IMR-90 (cell line): ENCODE measurements at regions not wholly inside any gene's neighbourhood (a gene's known extent, or its start where the extent isn't known, plus 50 kb on each side); places are given as distances from the start of the nearest gene placed in this dataset.

ENCODE experiments used
- ATAC-seq: fragments of 200-7000 bp; cut with Tn5 transposase; 2 replicates; pipeline ENCODE4 v1.9.1; 2020; ENCODE audit warnings: low read depth, mild to moderate bottlenecking, moderate library complexity
- BruUV-seq: library from RNA; stranded (reverse); fragments of 400-500 nt; replicated peaks from 2 replicates; lab custom pipeline; 2021; lab: Mats Ljungman, UMichigan
- CTCF ChIA-PET: fragments of 300-600 bp; formaldehyde crosslinking; extraction: SDS; loops from one replicate; lab custom pipeline; 2021; ENCODE audit warnings: antibody characterized with exemption; lab: Yijun Ruan, JAX
- POLR2A ChIA-PET: fragments of 300-600 bp; sonication (Branson Sonifier 250); formaldehyde crosslinking; loops from one replicate; lab custom pipeline; 2022; ENCODE audit warnings: antibody characterized with exemption; ENCODE audit not compliant: unreplicated experiment; lab: Charles Lee
- DNase-seq: peaks from one replicate; pipeline ENCODE4 v3.0.0; 2013
- H2AFZ ChIP-seq: replicated peaks from 2 replicates; pipeline ENCODE3; 2013; ENCODE audit warnings: low read length, mild to moderate bottlenecking; ENCODE audit not compliant: poor library complexity
- H2AK5ac ChIP-seq: 2 replicates; pipeline ENCODE4 v1.6.1; 2013; ENCODE audit warnings: low read depth, low read length, inconsistent platforms
- H2AK9ac ChIP-seq: replicated peaks from 2 replicates; pipeline ENCODE3; 2013; ENCODE audit warnings: mild to moderate bottlenecking, low read depth, low read length, moderate library complexity; ENCODE audit not compliant: poor library complexity
- H2BK120ac ChIP-seq: 2 replicates; pipeline ENCODE4 v1.6.1; 2013; ENCODE audit warnings: low read depth, low read length, inconsistent platforms
- H2BK15ac ChIP-seq: 3 replicates; pipeline ENCODE4 v1.6.1; 2013; ENCODE audit warnings: low read depth, low read length, inconsistent platforms
- H2BK20ac ChIP-seq: 2 replicates; pipeline ENCODE4 v1.6.1; 2013; ENCODE audit warnings: low read depth, mild to moderate bottlenecking, inconsistent platforms, low read length, moderate library complexity
- H2BK5ac ChIP-seq: 2 replicates; pipeline ENCODE4 v1.6.1; 2013; ENCODE audit warnings: mild to moderate bottlenecking, low read depth, low read length, inconsistent platforms; ENCODE audit not compliant: poor library complexity, severe bottlenecking
- H3K14ac ChIP-seq: replicated peaks from 2 replicates; pipeline ENCODE4 v1.6.1; 2013; ENCODE audit warnings: low read depth, low read length, inconsistent platforms
- H3K18ac ChIP-seq: 2 replicates; pipeline ENCODE4 v1.6.1; 2013; ENCODE audit warnings: low read depth, low read length, control low read depth
- H3K23ac ChIP-seq: 2 replicates; pipeline ENCODE4 v1.6.1; 2013; ENCODE audit warnings: low read depth, low read length, inconsistent platforms
- H3K27ac ChIP-seq: 2 replicates; pipeline ENCODE4 v1.5.1; 2013; ENCODE audit warnings: mild to moderate bottlenecking, control low read depth, low read length; ENCODE audit not compliant: insufficient read depth
- H3K27me3 ChIP-seq: 2 replicates; pipeline ENCODE4 v1.6.1; 2013; ENCODE audit warnings: low read length; ENCODE audit not compliant: control insufficient read depth, insufficient read depth
- H3K36me3 ChIP-seq: 2 replicates; pipeline ENCODE4 v1.6.1; 2013; ENCODE audit warnings: low read length, mixed read lengths; ENCODE audit not compliant: control insufficient read depth, insufficient read depth
- H3K4ac ChIP-seq: 2 replicates; pipeline ENCODE4 v1.6.1; 2013; ENCODE audit warnings: low read depth, low read length, inconsistent platforms
- H3K4me1 ChIP-seq: 2 replicates; pipeline ENCODE4 v1.6.1; 2013; ENCODE audit warnings: low read length, mixed read lengths; ENCODE audit not compliant: control insufficient read depth, insufficient read depth
- H3K4me2 ChIP-seq: 2 replicates; pipeline ENCODE4 v1.6.1; 2013; ENCODE audit warnings: low read depth, mild to moderate bottlenecking, control low read depth, low read length, moderate library complexity
- H3K4me3 ChIP-seq: 2 replicates; pipeline ENCODE4 v1.5.1; 2013; ENCODE audit warnings: low read depth, mild to moderate bottlenecking, control low read depth, low read length, moderate library complexity; ENCODE audit not compliant: insufficient read depth
- H3K56ac ChIP-seq: 2 replicates; pipeline ENCODE4 v1.6.1; 2013; ENCODE audit warnings: low read length, inconsistent platforms; ENCODE audit not compliant: insufficient read depth; ENCODE audit errors: extremely low read depth
- H3K79me1 ChIP-seq, 2 experiments: 2 replicates each; pipeline ENCODE4 v1.6.1; 2013; ENCODE audit warnings: low read length in 2 of 2, inconsistent platforms in 1 of 2, low read depth in 1 of 2
- H3K9ac ChIP-seq: 2 replicates; pipeline ENCODE4 v1.6.1; 2013; ENCODE audit warnings: low read depth, low read length, control low read depth
- H3K9me1 ChIP-seq: 2 replicates; pipeline ENCODE4 v1.6.1; 2013; ENCODE audit warnings: low read length, inconsistent platforms; ENCODE audit not compliant: insufficient read depth
- H3K9me3 ChIP-seq: 2 replicates; pipeline ENCODE4 v1.6.1; 2013; ENCODE audit warnings: low read length; ENCODE audit not compliant: control insufficient read depth, insufficient read depth
- H4K20me1 ChIP-seq: 2 replicates; pipeline ENCODE4 v1.6.1; 2013; ENCODE audit warnings: low read length, inconsistent platforms; ENCODE audit not compliant: insufficient read depth
- H4K5ac ChIP-seq: 2 replicates; pipeline ENCODE4 v1.6.1; 2013; ENCODE audit warnings: mild to moderate bottlenecking, low read depth, low read length, control low read depth
- H4K8ac ChIP-seq, 2 experiments: 2 replicates each; pipeline ENCODE4 v1.6.1; 2013; ENCODE audit warnings: low read depth in 2 of 2, low read length in 2 of 2, control low read depth in 1 of 2, inconsistent platforms in 1 of 2
- H4K91ac ChIP-seq: 2 replicates; pipeline ENCODE4 v1.6.1; 2013; ENCODE audit warnings: low read depth, low read length, inconsistent platforms; ENCODE audit not compliant: insufficient read depth
- BHLHE40 ChIP-seq: fragments of 150-350 bp; IDR thresholded peaks from 2 replicates; pipeline ENCODE4 v1.6.1; 2016; ENCODE audit warnings: mild to moderate bottlenecking, low read depth, low read length
- CEBPB ChIP-seq: IDR thresholded peaks from 2 replicates; pipeline ENCODE4 v1.6.1; 2012; ENCODE audit warnings: low read depth, low read length, improper control_type of control experiment
- CHD1 ChIP-seq: IDR thresholded peaks from 2 replicates; pipeline ENCODE4 v1.6.1; 2012; ENCODE audit warnings: low read depth, low read length, improper control_type of control experiment
- FOS ChIP-seq: fragments of 150-350 bp; IDR thresholded peaks from 2 replicates; pipeline ENCODE4 v1.6.1; 2016; ENCODE audit warnings: low read depth, low read length
- MAFK ChIP-seq: IDR thresholded peaks from 2 replicates; pipeline ENCODE4 v1.6.1; 2012; ENCODE audit warnings: low read depth, low read length, improper control_type of control experiment
- MAZ ChIP-seq: IDR thresholded peaks from 2 replicates; pipeline ENCODE4 v1.6.1; 2012; ENCODE audit warnings: low read depth, mild to moderate bottlenecking, low read length, improper control_type of control experiment, moderate library complexity, borderline replicate concordance
- MXI1 ChIP-seq: IDR thresholded peaks from 2 replicates; pipeline ENCODE4 v1.6.1; 2012; ENCODE audit warnings: low read depth, mild to moderate bottlenecking, low read length, moderate library complexity, borderline replicate concordance
- NFE2L2 ChIP-seq: fragments of 150-350 bp; IDR thresholded peaks from 2 replicates; pipeline ENCODE4 v1.6.1; 2016; ENCODE audit warnings: low read depth, mild to moderate bottlenecking, low read length
- POLR2A ChIP-seq: IDR thresholded peaks from 2 replicates; pipeline ENCODE4 v1.6.1; 2012; ENCODE audit warnings: mild to moderate bottlenecking, low read depth, low read length
- RAD21 ChIP-seq: IDR thresholded peaks from 2 replicates; pipeline ENCODE4 v1.6.1; 2012; ENCODE audit warnings: low read length, improper control_type of control experiment
- RCOR1 ChIP-seq: IDR thresholded peaks from 2 replicates; pipeline ENCODE4 v1.6.1; 2012; ENCODE audit warnings: mild to moderate bottlenecking, low read length, improper control_type of control experiment; ENCODE audit not compliant: insufficient replicate concordance
- RFX5 ChIP-seq: IDR thresholded peaks from 2 replicates; pipeline ENCODE4 v1.8.0; 2012; ENCODE audit warnings: low read depth, mild to moderate bottlenecking, low read length, moderate library complexity
- SMC3 ChIP-seq: fragments of 150-350 bp; IDR thresholded peaks from 2 replicates; pipeline ENCODE4 v1.6.1; 2016; ENCODE audit warnings: low read depth, mild to moderate bottlenecking, antibody characterized with exemption, low read length, moderate library complexity
- WGBS, 2 experiments: methylation state at CpG; one replicate each; pipeline versions ENCODE4 v1.1.5 to v1.1.7; 2013; ENCODE audit warnings: missing lambda C conversion rate in 2 of 2; ENCODE audit not compliant: insufficient read length in 1 of 2; ENCODE audit errors: extremely low coverage in 2 of 2; 5-methylcytosine and 5-hydroxymethylcytosine counted together
- dilution Hi-C: fragments of 300-500 bp; cut with HindIII; formaldehyde crosslinking; loops from one replicate; pipeline ENCODE4 v1.14.3; 2018; ENCODE audit warnings: low sequenced_read_pairs; ENCODE audit not compliant: unreplicated experiment
- in situ Hi-C: fragments of 300-500 bp; cut with MboI; formaldehyde crosslinking; loops from 3 replicates; pipeline ENCODE4 v1.14.3; 2019; ENCODE audit warnings: low sequenced_read_pairs, inconsistent platforms, mixed read lengths
- intact Hi-C: fragments of 100-400 bp; cut with micrococcal nuclease; formaldehyde crosslinking; loops from 2 replicates; pipeline ENCODE4 v1.10.0; 2022
- TF ChIP-seq, protein P1 (sequence below): conservative IDR thresholded peaks from 2 replicates; pipeline ENCODE4 v1.5.1; 2012; ENCODE audit warnings: mild to moderate bottlenecking, low read depth, low read length, improper control_type of control experiment
- TF ChIP-seq, protein P2 (sequence below): fragments of 150-350 bp; IDR thresholded peaks from 2 replicates; pipeline ENCODE4 v1.6.1; 2016; ENCODE audit warnings: low read depth, mild to moderate bottlenecking, low read length, moderate library complexity, borderline replicate concordance
- TF ChIP-seq, protein P3 (sequence below): fragments of 150-350 bp; IDR thresholded peaks from 2 replicates; pipeline ENCODE4 v1.6.1; 2017; ENCODE audit warnings: mild to moderate bottlenecking, antibody characterized with exemption, low read length, low read depth

DNA sequence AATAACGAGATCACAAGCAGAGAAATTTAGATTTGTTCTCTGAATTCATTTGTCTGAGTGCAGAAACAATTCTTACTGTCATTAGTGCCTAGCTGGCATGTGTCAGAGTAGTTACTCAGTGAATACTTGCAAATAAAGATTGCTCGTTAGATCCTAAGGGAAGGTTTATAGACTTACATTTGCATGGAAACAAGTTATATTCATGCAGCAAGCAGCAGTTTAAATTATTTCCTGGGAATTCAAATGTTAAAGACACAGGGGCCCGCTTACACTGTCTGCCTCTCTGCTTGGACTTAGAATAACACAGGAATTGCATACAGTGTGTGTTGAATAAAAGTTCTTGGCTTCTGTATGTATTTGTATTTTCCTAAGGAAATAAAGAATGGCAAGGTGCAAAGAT lies 680.6 kb upstream of the NECTIN3 start:
- Histone ChIP-seq H3K9me1 (no peaks in the 10 kb centered on the region), H3K4me2 (no peak overlapping the region), H3K9ac (no peak overlapping the region), H2AFZ (no peak overlapping the region), H4K91ac (peak overlapping the region; percentile 32; the same call in 1 of the 2 replicates), H2BK15ac (no peak overlapping the region), H3K4me1 (peaks cover 6% of the 10 kb centered on the region; the same call in 1 of the 2 replicates), H3K23ac (no peak overlapping the region; the same call in 1 of the 2 replicates), H4K5ac (no peak overlapping the region), H2BK120ac (peak overlapping the region; percentile 68), H2BK5ac (peak overlapping the region; percentile 30), H3K4me3 (no peak overlapping the region), H2AK5ac (peak overlapping the region; percentile 8; the same call in 1 of the 2 replicates), H4K8ac (no peak overlapping the region), H3K27me3 (no peaks in the 10 kb centered on the region), H2AK9ac (no peak overlapping the region), H2BK20ac (peak overlapping the region; percentile 53), H3K14ac (peak overlapping the region; percentile 31; the same call in 1 of the 2 replicates), H4K20me1 (no peaks in the 10 kb centered on the region), H3K18ac (peak overlapping the region; percentile 47; the same call in 1 of the 2 replicates), H3K9me3 (no peaks in the 10 kb centered on the region), H3K4ac (peak overlapping the region; percentile 4; the same call in 1 of the 2 replicates), H3K56ac (no peak overlapping the region), H3K36me3 (no peaks in the 10 kb centered on the region), H3K79me1 (no peaks in the 10 kb centered on the region), H3K27ac (no peak overlapping the region)
- CTCF ChIA-PET: no interaction called here
- BruUV-seq: no TSS peak
- 100% methylated on average over 2 of the region's 3 CpGs; no CpG with 5 or more reads in 1 of the 2 experiments for WGBS, 2 experiments
- no peak for ATAC-seq
- in situ Hi-C loops: no loop called here
- dilution Hi-C loops: no loop called here
- no peak for DNase-seq
- TF ChIP-seq, protein P1, sequence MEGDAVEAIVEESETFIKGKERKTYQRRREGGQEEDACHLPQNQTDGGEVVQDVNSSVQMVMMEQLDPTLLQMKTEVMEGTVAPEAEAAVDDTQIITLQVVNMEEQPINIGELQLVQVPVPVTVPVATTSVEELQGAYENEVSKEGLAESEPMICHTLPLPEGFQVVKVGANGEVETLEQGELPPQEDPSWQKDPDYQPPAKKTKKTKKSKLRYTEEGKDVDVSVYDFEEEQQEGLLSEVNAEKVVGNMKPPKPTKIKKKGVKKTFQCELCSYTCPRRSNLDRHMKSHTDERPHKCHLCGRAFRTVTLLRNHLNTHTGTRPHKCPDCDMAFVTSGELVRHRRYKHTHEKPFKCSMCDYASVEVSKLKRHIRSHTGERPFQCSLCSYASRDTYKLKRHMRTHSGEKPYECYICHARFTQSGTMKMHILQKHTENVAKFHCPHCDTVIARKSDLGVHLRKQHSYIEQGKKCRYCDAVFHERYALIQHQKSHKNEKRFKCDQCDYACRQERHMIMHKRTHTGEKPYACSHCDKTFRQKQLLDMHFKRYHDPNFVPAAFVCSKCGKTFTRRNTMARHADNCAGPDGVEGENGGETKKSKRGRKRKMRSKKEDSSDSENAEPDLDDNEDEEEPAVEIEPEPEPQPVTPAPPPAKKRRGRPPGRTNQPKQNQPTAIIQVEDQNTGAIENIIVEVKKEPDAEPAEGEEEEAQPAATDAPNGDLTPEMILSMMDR: no peak
- TF ChIP-seq BHLHE40: no peak
- no peak for TF ChIP-seq MAZ
- TF ChIP-seq CHD1: no peak
- no peak for TF ChIP-seq RAD21
- TF ChIP-seq POLR2A: no peak
- no peak for TF ChIP-seq SMC3
- no peak for TF ChIP-seq RCOR1
- TF ChIP-seq CEBPB: no peak
- TF ChIP-seq, protein P2, sequence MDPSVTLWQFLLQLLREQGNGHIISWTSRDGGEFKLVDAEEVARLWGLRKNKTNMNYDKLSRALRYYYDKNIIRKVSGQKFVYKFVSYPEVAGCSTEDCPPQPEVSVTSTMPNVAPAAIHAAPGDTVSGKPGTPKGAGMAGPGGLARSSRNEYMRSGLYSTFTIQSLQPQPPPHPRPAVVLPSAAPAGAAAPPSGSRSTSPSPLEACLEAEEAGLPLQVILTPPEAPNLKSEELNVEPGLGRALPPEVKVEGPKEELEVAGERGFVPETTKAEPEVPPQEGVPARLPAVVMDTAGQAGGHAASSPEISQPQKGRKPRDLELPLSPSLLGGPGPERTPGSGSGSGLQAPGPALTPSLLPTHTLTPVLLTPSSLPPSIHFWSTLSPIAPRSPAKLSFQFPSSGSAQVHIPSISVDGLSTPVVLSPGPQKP: no peak
- no peak for TF ChIP-seq FOS
- no peak for TF ChIP-seq MXI1
- no peak for TF ChIP-seq NFE2L2
- TF ChIP-seq, protein P3, sequence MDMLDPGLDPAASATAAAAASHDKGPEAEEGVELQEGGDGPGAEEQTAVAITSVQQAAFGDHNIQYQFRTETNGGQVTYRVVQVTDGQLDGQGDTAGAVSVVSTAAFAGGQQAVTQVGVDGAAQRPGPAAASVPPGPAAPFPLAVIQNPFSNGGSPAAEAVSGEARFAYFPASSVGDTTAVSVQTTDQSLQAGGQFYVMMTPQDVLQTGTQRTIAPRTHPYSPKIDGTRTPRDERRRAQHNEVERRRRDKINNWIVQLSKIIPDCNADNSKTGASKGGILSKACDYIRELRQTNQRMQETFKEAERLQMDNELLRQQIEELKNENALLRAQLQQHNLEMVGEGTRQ: no peak
- no peak for TF ChIP-seq RFX5
- no peak for TF ChIP-seq MAFK
- intact Hi-C loops: no loop called here
- POLR2A ChIA-PET: no interaction called here
